GM12873 (cell line): ENCODE measurements at regions not wholly inside any gene's neighbourhood (a gene's known extent, or its start where the extent isn't known, plus 50 kb on each side); places are given as distances from the start of the nearest gene placed in this dataset.

Experiments used
- TF ChIP-seq, protein P1 (sequence below): IDR thresholded peaks from 2 replicates; pipeline ENCODE4 v1.5.1; 2012; ENCODE audit warnings: low read depth, mild to moderate bottlenecking, moderate library complexity, low read length, control low read depth; ENCODE audit not compliant: insufficient read depth; ENCODE audit errors: missing control alignments

DNA sequence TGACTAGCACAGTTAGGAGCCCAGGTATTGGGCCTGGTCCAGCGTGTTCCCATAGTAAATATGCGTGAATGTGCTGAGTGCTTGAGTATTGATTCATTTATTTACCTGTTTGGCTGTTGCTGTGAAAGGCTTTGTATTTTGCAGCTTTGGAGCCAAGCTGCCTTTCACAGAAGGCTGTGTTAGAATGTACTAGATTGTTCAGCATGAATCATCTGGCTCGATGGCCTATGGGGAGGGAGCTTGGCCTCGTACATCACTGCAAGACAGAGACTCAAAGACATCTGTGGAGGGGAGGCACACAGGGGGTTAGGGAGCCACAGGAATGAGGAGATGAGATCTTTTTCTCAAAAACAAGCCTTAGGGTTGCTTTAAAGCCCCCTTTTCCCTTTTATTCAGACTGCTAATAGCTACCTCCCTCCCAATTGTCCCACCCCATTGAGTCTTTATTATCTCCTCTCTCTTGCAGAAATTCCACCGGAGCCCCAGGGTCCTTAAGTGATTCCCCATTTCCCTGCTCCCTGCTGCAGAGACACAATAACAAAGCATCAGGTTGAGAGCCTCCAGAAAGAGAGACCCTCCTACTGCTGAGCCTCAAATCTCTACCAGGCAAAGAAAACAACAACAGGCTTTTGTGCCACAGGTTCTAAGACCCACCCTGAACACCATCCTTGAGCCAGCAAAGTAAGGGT, 307.2 kb downstream of the ABCC12 start:
- TF ChIP-seq, protein P1, sequence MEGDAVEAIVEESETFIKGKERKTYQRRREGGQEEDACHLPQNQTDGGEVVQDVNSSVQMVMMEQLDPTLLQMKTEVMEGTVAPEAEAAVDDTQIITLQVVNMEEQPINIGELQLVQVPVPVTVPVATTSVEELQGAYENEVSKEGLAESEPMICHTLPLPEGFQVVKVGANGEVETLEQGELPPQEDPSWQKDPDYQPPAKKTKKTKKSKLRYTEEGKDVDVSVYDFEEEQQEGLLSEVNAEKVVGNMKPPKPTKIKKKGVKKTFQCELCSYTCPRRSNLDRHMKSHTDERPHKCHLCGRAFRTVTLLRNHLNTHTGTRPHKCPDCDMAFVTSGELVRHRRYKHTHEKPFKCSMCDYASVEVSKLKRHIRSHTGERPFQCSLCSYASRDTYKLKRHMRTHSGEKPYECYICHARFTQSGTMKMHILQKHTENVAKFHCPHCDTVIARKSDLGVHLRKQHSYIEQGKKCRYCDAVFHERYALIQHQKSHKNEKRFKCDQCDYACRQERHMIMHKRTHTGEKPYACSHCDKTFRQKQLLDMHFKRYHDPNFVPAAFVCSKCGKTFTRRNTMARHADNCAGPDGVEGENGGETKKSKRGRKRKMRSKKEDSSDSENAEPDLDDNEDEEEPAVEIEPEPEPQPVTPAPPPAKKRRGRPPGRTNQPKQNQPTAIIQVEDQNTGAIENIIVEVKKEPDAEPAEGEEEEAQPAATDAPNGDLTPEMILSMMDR = no peak

- TF ChIP-seq, protein P1 = no peak
Observed at GRCh38 chr16:47847220-47847970, 308.4 kb downstream of the ABCC12 start.

- TF ChIP-seq, protein P1 = no peak
Observed at GRCh38 chr16:47834485-47835024, 321.2 kb downstream of the ABCC12 start.

- TF ChIP-seq, protein P1 = no peak
Observed at GRCh38 chr16:47833771-47834170, 322.0 kb downstream of the ABCC12 start.

DNA sequence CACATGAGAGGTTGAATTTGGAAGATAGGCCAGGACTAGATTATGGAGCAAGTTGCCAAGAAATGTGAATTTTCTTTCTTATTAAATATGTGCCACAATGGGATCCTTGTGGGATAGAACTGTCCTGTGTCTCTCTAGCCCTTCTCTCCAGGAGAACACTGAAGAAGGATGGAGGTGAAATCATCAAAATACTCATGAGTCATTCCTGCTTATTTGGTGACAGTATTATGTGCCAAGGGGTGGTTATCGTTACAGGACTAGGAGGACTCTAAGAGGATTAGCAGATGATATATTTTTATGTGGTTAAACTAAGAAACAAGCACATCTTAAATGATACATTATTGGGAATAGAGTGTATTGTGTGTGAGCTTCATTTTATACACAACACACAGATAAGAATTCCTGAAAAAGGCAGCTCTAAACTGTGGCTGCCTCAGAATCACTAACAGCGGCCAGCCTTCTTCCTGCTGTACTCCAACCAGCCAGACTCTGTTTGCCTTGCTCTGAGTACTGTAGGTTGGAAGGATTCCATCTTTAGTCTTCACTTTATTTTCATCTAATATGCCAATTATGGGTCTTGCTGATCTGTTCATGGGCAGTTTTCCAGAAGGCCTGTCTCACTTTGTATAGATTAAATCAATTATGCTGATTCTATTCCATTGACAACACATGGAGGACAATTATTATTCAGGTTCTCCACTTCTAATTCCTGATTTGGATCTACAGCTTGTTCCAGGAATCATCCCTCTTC, 325.8 kb downstream of the ABCC12 start:
- TF ChIP-seq, protein P1 = no peak

DNA sequence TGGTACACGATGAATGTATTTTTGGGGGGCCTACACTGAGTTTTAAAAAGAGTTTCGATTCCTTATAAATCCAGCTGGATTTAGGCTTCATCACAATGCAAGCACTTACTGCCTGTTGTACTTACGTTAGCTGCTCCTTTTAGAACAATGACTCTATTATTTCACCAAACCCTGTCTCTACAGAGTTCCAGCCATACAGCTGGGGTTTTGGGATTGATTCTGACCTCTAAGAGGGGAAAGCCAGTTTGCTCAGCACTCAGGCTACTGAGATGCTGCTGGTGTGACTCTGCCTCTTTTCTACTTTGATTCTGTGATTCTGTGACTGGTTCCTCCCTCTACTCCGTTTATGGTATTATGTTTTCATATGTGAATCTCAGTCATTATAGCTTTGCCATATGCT, 329.7 kb downstream of the ABCC12 start:
- TF ChIP-seq, protein P1 = no peak

DNA sequence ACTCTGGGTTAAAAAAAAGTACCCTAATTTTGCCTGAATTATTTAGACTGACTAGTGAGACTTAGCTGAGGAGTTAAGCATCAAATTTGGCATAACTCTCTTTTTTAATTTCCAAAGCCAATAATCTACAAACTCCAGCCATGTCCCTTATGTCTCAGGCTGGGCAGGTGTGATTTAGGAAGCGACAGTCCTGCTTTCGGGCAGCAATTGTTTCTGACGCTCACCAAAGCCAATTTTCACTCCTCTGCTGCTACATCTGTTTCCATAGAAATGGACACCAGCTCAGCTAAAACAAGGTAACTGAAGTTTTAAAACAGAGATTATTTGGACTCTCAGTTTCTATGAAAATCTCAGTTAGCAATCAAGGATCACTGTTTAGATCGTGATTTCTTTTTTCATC, 338.7 kb downstream of the ABCC12 start:
- TF ChIP-seq, protein P1 = no peak
